ENCODE measurements at regions not wholly inside any gene's neighbourhood (a gene's known extent, or its start where the extent isn't known, plus 50 kb on each side); places are given as distances from the start of the nearest gene placed in this dataset.

- intact Hi-C loops (cut with DNase I; ENCODE audit: low total_unique reads) = no loop called here
- H3K4me3 ChIP-seq = no peak overlapping the region
- no peaks in the 10 kb centered on the region for H3K36me3 ChIP-seq
- no peak overlapping the region for H3K27ac ChIP-seq
- H3K27me3 ChIP-seq (replicated peaks in 1 of 7) = no peaks in the 10 kb centered on the region
- no peak for TF ChIP-seq CTCF (IDR thresholded peaks at IDR 0.05 in 8 of 11, conservative IDR thresholded peaks at IDR 0.05 in 3 of 11)
- no peak for TF ChIP-seq POLR2AphosphoS5 (IDR thresholded peaks at IDR 0.05)
- no peak for TF ChIP-seq POLR2A (IDR thresholded peaks at IDR 0.05)
- 59 to 69% (median 67%) methylated on average over 4 of the region's 4 CpGs for WGBS, 5 donors
- H3K4me1 ChIP-seq = no peaks in the 10 kb centered on the region
- DNase-seq = no peak
- H3K9me3 ChIP-seq = peaks cover 0 to 4% (median 0%) of the 10 kb centered on the region in 8 donors
Observed at GRCh38 chr12:98045395-98045794, 470.0 kb upstream of the TMPO start.

- Histone ChIP-seq H3K36me3 (no peaks in the 10 kb centered on the region), H3K4me1 (no peaks in the 10 kb centered on the region), H3K27ac (no peak overlapping the region), H3K4me3 (no peak overlapping the region), H3K9me3 (no peaks in the 10 kb centered on the region), H3K27me3 (replicated peaks in 1 of 7) (no peaks in the 10 kb centered on the region)
- DNase-seq = no peak
- no peak for TF ChIP-seq POLR2A (IDR thresholded peaks at IDR 0.05)
- TF ChIP-seq CTCF (IDR thresholded peaks at IDR 0.05 in 8 of 11, conservative IDR thresholded peaks at IDR 0.05 in 3 of 11) = no peak
- no peak for TF ChIP-seq POLR2AphosphoS5 (IDR thresholded peaks at IDR 0.05)
- intact Hi-C loops (cut with DNase I; ENCODE audit: low total_unique reads) = no loop called here
Observed at GRCh38 chr12:98048326-98048725, 467.1 kb upstream of the TMPO start.

GRCh38 chr12:98053202-98053601 lies 462.2 kb upstream of the TMPO start:
- TF ChIP-seq POLR2A (IDR thresholded peaks at IDR 0.05) (no peak), POLR2AphosphoS5 (IDR thresholded peaks at IDR 0.05) (no peak), CTCF (IDR thresholded peaks at IDR 0.05 in 8 of 11, conservative IDR thresholded peaks at IDR 0.05 in 3 of 11) (no peak)
- no peaks in the 10 kb centered on the region for H3K4me1 ChIP-seq
- intact Hi-C loops (cut with DNase I; ENCODE audit: low total_unique reads) = no loop called here
- no peaks in the 10 kb centered on the region for H3K27me3 ChIP-seq (replicated peaks in 1 of 7)
- no peak for DNase-seq
- H3K27ac ChIP-seq = no peak overlapping the region
- H3K9me3 ChIP-seq = no peaks in the 10 kb centered on the region
- H3K4me3 ChIP-seq = no peak overlapping the region
- WGBS, 5 donors = 67 to 82% (median 77%) methylated on average over 2 of the region's 2 CpGs
- no peaks in the 10 kb centered on the region for H3K36me3 ChIP-seq

GRCh38 chr12:98057701-98058100 lies 457.7 kb upstream of the TMPO start:
- no peak for DNase-seq
- TF ChIP-seq POLR2AphosphoS5 (IDR thresholded peaks at IDR 0.05) (no peak), POLR2A (IDR thresholded peaks at IDR 0.05) (no peak), CTCF (IDR thresholded peaks at IDR 0.05 in 8 of 11, conservative IDR thresholded peaks at IDR 0.05 in 3 of 11) (no peak)
- no peaks in the 10 kb centered on the region for H3K9me3 ChIP-seq
- intact Hi-C loops (cut with DNase I; ENCODE audit: low total_unique reads) = no loop called here
- no peaks in the 10 kb centered on the region for H3K27me3 ChIP-seq (replicated peaks in 1 of 7)
- WGBS, 5 donors = 84 to 97% (median 90%) methylated on average over 1 of the region's 1 CpG
- no peaks in the 10 kb centered on the region for H3K36me3 ChIP-seq
- no peak overlapping the region for H3K4me3 ChIP-seq
- no peaks in the 10 kb centered on the region for H3K4me1 ChIP-seq
- no peak overlapping the region for H3K27ac ChIP-seq

Data from spleen (tissue), 11 donors.